SK-N-SH treated with all-trans-retinoic acid at 6 μM for 48 hours (cell line): ENCODE measurements at regions not wholly inside any gene's neighbourhood (a gene's known extent, or its start where the extent isn't known, plus 50 kb on each side); places are given as distances from the start of the nearest gene placed in this dataset.

Experiments used
- ARNTL ChIP-seq: fragments of 450-650 bp; formaldehyde crosslinking; IDR thresholded peaks from 2 replicates; pipeline ENCODE4 v1.5.0; 2020; ENCODE audit warnings: low read depth, mild to moderate bottlenecking, moderate library complexity, borderline replicate concordance
- CSRNP3 ChIP-seq: fragments of 250-450 bp; sonication (Bioruptor Pico); IDR thresholded peaks from 2 replicates; pipeline ENCODE4 v1.5.1; 2021; ENCODE audit warnings: mild to moderate bottlenecking, moderate library complexity
- ISL1 ChIP-seq: fragments of 250-450 bp; sonication (Bioruptor Pico); IDR thresholded peaks from 2 replicates; pipeline ENCODE4 v2.1.2; 2022; ENCODE audit warnings: mild to moderate bottlenecking, moderate library complexity
- SNAI2 ChIP-seq: fragments of 250-450 bp; sonication (Bioruptor Pico); IDR thresholded peaks from 2 replicates; pipeline ENCODE4 v1.5.0; 2020; ENCODE audit warnings: mild to moderate bottlenecking, moderate library complexity
- ZFP3 ChIP-seq: fragments of 250-450 bp; sonication (Bioruptor Pico); IDR thresholded peaks from 2 replicates; pipeline ENCODE4 v1.5.0; 2020; ENCODE audit warnings: mild to moderate bottlenecking, moderate library complexity
- ZFP30 ChIP-seq: fragments of 450-650 bp; formaldehyde crosslinking; IDR thresholded peaks from 2 replicates; pipeline ENCODE4 v1.5.0; 2022; ENCODE audit warnings: mild to moderate bottlenecking, moderate library complexity
- ZNF70 ChIP-seq: fragments of 450-650 bp; formaldehyde crosslinking; IDR thresholded peaks from 2 replicates; pipeline ENCODE4 v1.5.0; 2020; ENCODE audit warnings: mild to moderate bottlenecking, moderate library complexity
- TF ChIP-seq, protein P1 (sequence below): fragments of 250-450 bp; sonication (Bioruptor Pico); IDR thresholded peaks from 2 replicates; pipeline ENCODE4 v1.5.1; 2020; ENCODE audit warnings: low read depth, mild to moderate bottlenecking, moderate library complexity
- TF ChIP-seq, protein P2 (sequence below): fragments of 250-450 bp; sonication (Bioruptor Pico); IDR thresholded peaks from 2 replicates; pipeline ENCODE4 v1.8.0; 2020; ENCODE audit warnings: mild to moderate bottlenecking, moderate library complexity, borderline replicate concordance

- TF ChIP-seq, protein P1, sequence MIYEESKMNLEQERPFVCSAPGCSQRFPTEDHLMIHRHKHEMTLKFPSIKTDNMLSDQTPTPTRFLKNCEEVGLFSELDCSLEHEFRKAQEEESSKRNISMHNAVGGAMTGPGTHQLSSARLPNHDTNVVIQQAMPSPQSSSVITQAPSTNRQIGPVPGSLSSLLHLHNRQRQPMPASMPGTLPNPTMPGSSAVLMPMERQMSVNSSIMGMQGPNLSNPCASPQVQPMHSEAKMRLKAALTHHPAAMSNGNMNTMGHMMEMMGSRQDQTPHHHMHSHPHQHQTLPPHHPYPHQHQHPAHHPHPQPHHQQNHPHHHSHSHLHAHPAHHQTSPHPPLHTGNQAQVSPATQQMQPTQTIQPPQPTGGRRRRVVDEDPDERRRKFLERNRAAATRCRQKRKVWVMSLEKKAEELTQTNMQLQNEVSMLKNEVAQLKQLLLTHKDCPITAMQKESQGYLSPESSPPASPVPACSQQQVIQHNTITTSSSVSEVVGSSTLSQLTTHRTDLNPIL = no peak
- no peak for TF ChIP-seq CSRNP3 (CRISPR knock-in tag)
- TF ChIP-seq ZFP30 (CRISPR knock-in tag) = no peak
- TF ChIP-seq, protein P2, sequence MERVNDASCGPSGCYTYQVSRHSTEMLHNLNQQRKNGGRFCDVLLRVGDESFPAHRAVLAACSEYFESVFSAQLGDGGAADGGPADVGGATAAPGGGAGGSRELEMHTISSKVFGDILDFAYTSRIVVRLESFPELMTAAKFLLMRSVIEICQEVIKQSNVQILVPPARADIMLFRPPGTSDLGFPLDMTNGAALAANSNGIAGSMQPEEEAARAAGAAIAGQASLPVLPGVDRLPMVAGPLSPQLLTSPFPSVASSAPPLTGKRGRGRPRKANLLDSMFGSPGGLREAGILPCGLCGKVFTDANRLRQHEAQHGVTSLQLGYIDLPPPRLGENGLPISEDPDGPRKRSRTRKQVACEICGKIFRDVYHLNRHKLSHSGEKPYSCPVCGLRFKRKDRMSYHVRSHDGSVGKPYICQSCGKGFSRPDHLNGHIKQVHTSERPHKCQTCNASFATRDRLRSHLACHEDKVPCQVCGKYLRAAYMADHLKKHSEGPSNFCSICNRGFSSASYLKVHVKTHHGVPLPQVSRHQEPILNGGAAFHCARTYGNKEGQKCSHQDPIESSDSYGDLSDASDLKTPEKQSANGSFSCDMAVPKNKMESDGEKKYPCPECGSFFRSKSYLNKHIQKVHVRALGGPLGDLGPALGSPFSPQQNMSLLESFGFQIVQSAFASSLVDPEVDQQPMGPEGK (CRISPR knock-in tag) = no peak
- TF ChIP-seq ZNF70 (CRISPR knock-in tag) = no peak
- no peak for TF ChIP-seq SNAI2 (CRISPR knock-in tag)
- TF ChIP-seq ARNTL (CRISPR knock-in tag) = no peak
- no peak for TF ChIP-seq ISL1 (CRISPR knock-in tag)
- TF ChIP-seq ZFP3 (CRISPR knock-in tag) = no peak
Measured at GRCh38 chr19:30152510-30153291, 210.7 kb downstream of the URI1 start.
